GM21390 (cell line): ENCODE measurements at regions not wholly inside any gene's neighbourhood (a gene's known extent, or its start where the extent isn't known, plus 50 kb on each side); places are given as distances from the start of the nearest gene placed in this dataset.
"Not testable (repeated sequence)": the region's sequence is repeated elsewhere in the genome, so short reads cannot be mapped to it uniquely, and the experiment has no call there.

ENCODE experiments used
- ATAC-seq: cut with Tn5 transposase; IDR thresholded peaks from one replicate; pipeline ENCODE4 v1.9.1; 2021; ENCODE audit not compliant: unreplicated experiment

GRCh38 chr7:67666359-67666758, 669.7 kb downstream of the TYW1 start:
- ATAC-seq, result not testable (repeated sequence)

- no peak for ATAC-seq
Observed at GRCh38 chr7:67671006-67671548, 674.4 kb downstream of the TYW1 start.

GRCh38 chr7:67673861-67674260, 677.2 kb downstream of the TYW1 start:
- no peak for ATAC-seq

- ATAC-seq, result not testable (repeated sequence)
Observed at GRCh38 chr7:67674862-67675261, 678.2 kb downstream of the TYW1 start.

- no peak for ATAC-seq
Observed at GRCh38 chr7:67675971-67676370, 679.3 kb downstream of the TYW1 start.

GRCh38 chr7:67678419-67678818, 681.8 kb downstream of the TYW1 start:
- ATAC-seq, result no peak

- ATAC-seq, result no peak
Observed at GRCh38 chr7:67683628-67684027, 687.0 kb downstream of the TYW1 start.

- no peak for ATAC-seq
Observed at GRCh38 chr7:67690700-67691099, 694.1 kb downstream of the TYW1 start.

- no peak for ATAC-seq
Observed at GRCh38 chr7:67692425-67692824, 695.8 kb downstream of the TYW1 start.

GRCh38 chr7:67696124-67696523, 699.5 kb downstream of the TYW1 start:
- ATAC-seq, result no peak

- no peak for ATAC-seq
Observed at GRCh38 chr7:67696878-67697277, 700.2 kb downstream of the TYW1 start.

- no peak for ATAC-seq
Observed at GRCh38 chr7:67698354-67698753, 701.7 kb downstream of the TYW1 start.

- no peak for ATAC-seq
Observed at GRCh38 chr7:67705850-67706249, 709.2 kb downstream of the TYW1 start.

- no peak for ATAC-seq
Observed at GRCh38 chr7:67711706-67712105, 715.1 kb downstream of the TYW1 start.

GRCh38 chr7:67713451-67714056, 716.9 kb downstream of the TYW1 start:
- no peak for ATAC-seq

GRCh38 chr7:67716729-67717128, 720.1 kb downstream of the TYW1 start:
- ATAC-seq, result no peak

GRCh38 chr7:67723591-67723990, 727.0 kb downstream of the TYW1 start:
- no peak for ATAC-seq

- ATAC-seq, result no peak
Observed at GRCh38 chr7:67724435-67724834, 727.8 kb downstream of the TYW1 start.

- ATAC-seq, result no peak
Observed at GRCh38 chr7:67724955-67725354, 728.3 kb downstream of the TYW1 start.

- ATAC-seq, result no peak
Observed at GRCh38 chr7:67725423-67725822, 728.8 kb downstream of the TYW1 start.

GRCh38 chr7:67729771-67730170, 733.1 kb downstream of the TYW1 start:
- no peak for ATAC-seq

GRCh38 chr7:67731704-67732103, 735.1 kb downstream of the TYW1 start:
- ATAC-seq, result no peak

- ATAC-seq, result no peak
Observed at GRCh38 chr7:67732898-67733297, 736.3 kb downstream of the TYW1 start.
